K562 (cell line): ENCODE measurements at regions not wholly inside any gene's neighbourhood (a gene's known extent, or its start where the extent isn't known, plus 50 kb on each side); places are given as distances from the start of the nearest gene placed in this dataset.

ENCODE experiments used
- ATAC-seq: fragments of 200-7000 bp; cut with Tn5 transposase; 3 replicates; pipeline ENCODE4 v1.9.1; 2020; ENCODE audit warnings: moderate library complexity
- BruUV-seq: library from RNA; stranded (reverse); fragments of 400-500 nt; replicated peaks from 2 replicates; lab custom pipeline; 2021; lab: Mats Ljungman, UMichigan
- CTCF ChIA-PET: fragments of 300-600 bp; formaldehyde crosslinking; extraction: SDS; loops from one replicate; lab custom pipeline; 2021; ENCODE audit warnings: low intra/inter-chr PET ratio; lab: Yijun Ruan, JAX
- POLR2A ChIA-PET: fragments of 300-600, 350-650 bp; sonication (Branson Sonifier 250); formaldehyde crosslinking; extraction: SDS; loops from one replicate; lab custom pipeline; 2021; ENCODE audit warnings: antibody characterized with exemption, inconsistent platforms; lab: Yijun Ruan, JAX
- DNase-seq, 4 experiments: peaks; one replicate each; pipeline versions ENCODE4 v3.0.0 to v3.0.0-alpha.2; 2011 to 2018; ENCODE audit warnings: low spot score in 3 of 4, mixed read lengths in 3 of 4; ENCODE audit errors: extremely low read depth in 1 of 4
- FAIRE-seq: peaks from 2 replicates; lab custom pipeline; 2011; peaks lifted over from hg19 to GRCh38; lab: Jason Lieb, UNC
- H2AFZ ChIP-seq: 2 replicates; pipeline ENCODE4 v1.6.0; 2011; ENCODE audit warnings: low read depth, low read length, control low read depth, inconsistent platforms
- H3K27ac ChIP-seq: fragments of 200-600 bp; 3 replicates; pipeline ENCODE4 v1.8.0; 2011; ENCODE audit warnings: low read depth, mild to moderate bottlenecking, control low read depth, inconsistent platforms, low read length, moderate library complexity, mixed read lengths; ENCODE audit errors: extremely low read depth
- H3K27me3 ChIP-seq, 2 experiments: fragments of 300-600 bp in 1 of 2; 2 replicates in 1 of 2; 3 replicates in 1 of 2; pipeline versions ENCODE4 v1.6.0 to v1.8.0; 2011; ENCODE audit warnings: inconsistent platforms in 2 of 2, low read length in 2 of 2, mild to moderate bottlenecking in 1 of 2, mixed read lengths in 1 of 2, moderate library complexity in 1 of 2; ENCODE audit not compliant: control insufficient read depth in 2 of 2, insufficient read depth in 2 of 2
- H3K36me3 ChIP-seq: fragments of 300-600 bp; 3 replicates; pipeline ENCODE4 v1.8.0; 2011; ENCODE audit warnings: mild to moderate bottlenecking, low read length, inconsistent platforms; ENCODE audit not compliant: control insufficient read depth, insufficient read depth
- H3K4me1 ChIP-seq, 2 experiments: fragments of 200-600 bp in 1 of 2; replicated peaks in 1 of 2; 2 replicates in 1 of 2; 3 replicates in 1 of 2; pipeline versions ENCODE4 v1.5.1 to v1.8.0; 2011; ENCODE audit warnings: inconsistent platforms in 2 of 2, low read length in 2 of 2, mild to moderate bottlenecking in 1 of 2, mixed read lengths in 1 of 2, moderate library complexity in 1 of 2; ENCODE audit not compliant: control insufficient read depth in 2 of 2, insufficient read depth in 2 of 2
- H3K4me2 ChIP-seq: 2 replicates; pipeline ENCODE4 v1.6.1; 2011; ENCODE audit warnings: low read length, control low read depth, inconsistent platforms, mixed read lengths; ENCODE audit not compliant: insufficient read depth
- H3K4me3 ChIP-seq: fragments of 200-600 bp; sonication (generic), shearing (Covaris generic); 2 replicates; pipeline ENCODE4 v1.5.1; 2016; ENCODE audit warnings: control low read depth, inconsistent platforms
- H3K79me2 ChIP-seq: fragments of 200-600 bp; 3 replicates; pipeline ENCODE4 v1.8.0; 2011; ENCODE audit warnings: low read length, inconsistent platforms; ENCODE audit not compliant: control insufficient read depth, insufficient read depth
- H3K9ac ChIP-seq, 2 experiments: 2 replicates each; pipeline versions ENCODE4 v1.6.0 to v1.6.1; 2011; ENCODE audit warnings: low read depth in 2 of 2, low read length in 2 of 2, control low read depth in 1 of 2, inconsistent platforms in 1 of 2, mild to moderate bottlenecking in 1 of 2, mixed read lengths in 1 of 2; ENCODE audit not compliant: insufficient read depth in 1 of 2
- H3K9me1 ChIP-seq: one replicate; pipeline ENCODE4 v1.6.0; 2011; ENCODE audit warnings: inconsistent platforms, mild to moderate bottlenecking, low read length, moderate library complexity; ENCODE audit not compliant: control insufficient read depth, insufficient read depth
- H3K9me3 ChIP-seq: replicated peaks from 2 replicates; pipeline ENCODE4 v1.5.1; 2011; ENCODE audit warnings: low read depth, low read length, inconsistent platforms; ENCODE audit not compliant: control insufficient read depth, insufficient read depth
- H4K20me1 ChIP-seq: replicated peaks from 2 replicates; pipeline ENCODE4 v1.6.1; 2011; ENCODE audit warnings: low read length, inconsistent platforms, mixed read lengths; ENCODE audit not compliant: control insufficient read depth, insufficient read depth
- MYC ChIP-seq, 2 experiments: fragments of 250-450 bp in 1 of 2; sonication (Bioruptor Pico) in 1 of 2; IDR thresholded peaks; 2 replicates each; pipeline versions ENCODE4 v1.5.1 to v1.6.1; 2012 to 2021; ENCODE audit warnings: low read depth in 2 of 2, borderline replicate concordance in 1 of 2, improper control_type of control experiment in 1 of 2, low read length in 1 of 2, mild to moderate bottlenecking in 1 of 2, moderate library complexity in 1 of 2
- NCOA1 ChIP-seq: fragments of 450-650 bp; IDR thresholded peaks from 2 replicates; pipeline ENCODE4 v1.6.1; 2016; ENCODE audit warnings: low read depth
- RBM39 ChIP-seq: fragments of 200-400 bp; formaldehyde crosslinking; optimal IDR thresholded peaks from 2 replicates; pipeline ENCODE3; 2018; ENCODE audit warnings: low read depth, low read length
- WGBS: fragments of 100-300 bp; shearing (Covaris generic); methylation state at CpG from one replicate; pipeline ENCODE4 v1.1.6; 2016; ENCODE audit warnings: low coverage, mixed read lengths; ENCODE audit not compliant: insufficient coverage; ENCODE audit errors: missing lambda C conversion rate; 5-methylcytosine and 5-hydroxymethylcytosine counted together
- in situ Hi-C: fragments of 300-500 bp; cut with MboI; formaldehyde crosslinking; loops from 4 replicates; pipeline ENCODE4 v1.15.0; 2018; ENCODE audit warnings: inconsistent platforms, mixed read lengths
- intact Hi-C: fragments of 100-400 bp; cut with micrococcal nuclease; formaldehyde crosslinking; loops from 2 replicates; pipeline ENCODE4 v1.14.2; 2022
- TF ChIP-seq, protein P1 (sequence below): fragments of 450-650 bp; formaldehyde crosslinking; IDR thresholded peaks from 2 replicates; pipeline ENCODE4 v1.4.0; 2020; ENCODE audit warnings: mild to moderate bottlenecking, moderate library complexity

GRCh38 chr4:178856139-178856800, 1414.0 kb upstream of the AGA start:
- DNase-seq (no peak), FAIRE-seq (no peak), ATAC-seq (no peak)
- Histone ChIP-seq H3K27ac (no peak overlapping the region), H3K9me3 (no peaks in the 10 kb centered on the region), H3K27me3 (no peaks in the 10 kb centered on the region), H3K4me3 (no peak overlapping the region), H3K4me2 (no peak overlapping the region), H3K36me3 (no peaks in the 10 kb centered on the region), H4K20me1 (no peaks in the 10 kb centered on the region), H3K4me1 (no peaks in the 10 kb centered on the region), H3K9me1 (no peaks in the 10 kb centered on the region), H2AFZ (no peak overlapping the region), H3K79me2 (no peaks in the 10 kb centered on the region), H3K9ac (no peak overlapping the region)
- no peak for TF ChIP-seq NCOA1
- intact Hi-C loops, result no loop called here
- 5% methylated on average over 4 of the region's 4 CpGs for WGBS
- in situ Hi-C loops, result no loop called here
- ChIA-PET CTCF (no interaction called here), POLR2A (no interaction called here)
- no TSS peak for BruUV-seq

DNA sequence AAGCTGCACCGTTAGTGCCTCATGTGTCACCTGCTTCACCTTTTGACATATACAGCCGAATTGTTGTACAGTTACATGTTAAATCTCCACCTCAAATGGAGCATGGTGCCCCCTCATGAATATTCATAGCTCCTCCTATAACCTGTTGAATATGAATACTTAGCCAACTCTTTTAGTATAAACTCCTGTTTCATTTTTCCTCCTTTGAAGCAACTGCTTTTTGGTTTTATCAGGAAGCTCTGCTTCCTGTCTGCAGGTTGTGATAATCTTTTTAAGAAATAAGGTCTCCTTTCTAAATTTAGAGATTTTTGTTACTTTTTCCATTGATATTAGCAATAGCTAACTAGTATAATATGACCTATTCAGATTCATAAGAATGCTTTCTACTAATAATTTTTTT, 1429.2 kb upstream of the AGA start:
- no peaks in the 10 kb centered on the region for H3K36me3 ChIP-seq
- no peak for ATAC-seq
- H3K4me2 ChIP-seq, result no peak overlapping the region
- TF ChIP-seq, protein P1, sequence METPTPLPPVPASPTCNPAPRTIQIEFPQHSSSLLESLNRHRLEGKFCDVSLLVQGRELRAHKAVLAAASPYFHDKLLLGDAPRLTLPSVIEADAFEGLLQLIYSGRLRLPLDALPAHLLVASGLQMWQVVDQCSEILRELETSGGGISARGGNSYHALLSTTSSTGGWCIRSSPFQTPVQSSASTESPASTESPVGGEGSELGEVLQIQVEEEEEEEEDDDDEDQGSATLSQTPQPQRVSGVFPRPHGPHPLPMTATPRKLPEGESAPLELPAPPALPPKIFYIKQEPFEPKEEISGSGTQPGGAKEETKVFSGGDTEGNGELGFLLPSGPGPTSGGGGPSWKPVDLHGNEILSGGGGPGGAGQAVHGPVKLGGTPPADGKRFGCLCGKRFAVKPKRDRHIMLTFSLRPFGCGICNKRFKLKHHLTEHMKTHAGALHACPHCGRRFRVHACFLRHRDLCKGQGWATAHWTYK, result no peak
- TF ChIP-seq MYC (IDR thresholded peaks at IDR 0.05; ENCODE audit: low read depth, low read length) (no peak), MYC (CRISPR knock-in tag; IDR thresholded peaks at IDR 0.05; ENCODE audit: borderline replicate concordance, low read depth) (no peak), RBM39 (no peak)
- TF ChIP-seq, all 486 proteins: peak for 0
- H3K9me1 ChIP-seq, result no peaks in the 10 kb centered on the region
- H3K9ac ChIP-seq, result no peak overlapping the region
- POLR2A ChIA-PET, result no interaction called here
- H3K4me1 ChIP-seq, result no peaks in the 10 kb centered on the region
- intact Hi-C loops, result no loop called here
- CTCF ChIA-PET, result no interaction called here
- no TSS peak for BruUV-seq
- no peaks in the 10 kb centered on the region for H4K20me1 ChIP-seq
- in situ Hi-C loops, result no loop called here
- H3K79me2 ChIP-seq, result no peaks in the 10 kb centered on the region
- FAIRE-seq, result no peak
- H2AFZ ChIP-seq, result no peak overlapping the region
- H3K9me3 ChIP-seq, result no peaks in the 10 kb centered on the region; the same call in 1 of the 2 replicates
- H3K4me3 ChIP-seq, result no peak overlapping the region
- H3K27ac ChIP-seq, result no peak overlapping the region
- WGBS, result 0% methylated on average over 2 of the region's 2 CpGs
- DNase-seq, result no peak
- no peaks in the 10 kb centered on the region for H3K27me3 ChIP-seq
